HepG2 (cell line): ENCODE measurements at regions not wholly inside any gene's neighbourhood (a gene's known extent, or its start where the extent isn't known, plus 50 kb on each side); places are given as distances from the start of the nearest gene placed in this dataset.

Source experiments
- ATAC-seq: fragments of 200-7000 bp; cut with Tn5 transposase; 3 replicates; pipeline ENCODE4 v1.9.1; 2020; ENCODE audit warnings: mild to moderate bottlenecking, moderate library complexity
- BruUV-seq: library from RNA; stranded (reverse); fragments of 400-500 nt; replicated peaks from 2 replicates; lab custom pipeline; 2021; lab: Mats Ljungman, UMichigan
- CTCF ChIA-PET: fragments of 300-600 bp; formaldehyde crosslinking; extraction: SDS; loops from one replicate; lab custom pipeline; 2021; ENCODE audit warnings: low total read pairs, inconsistent platforms, low intra/inter-chr PET ratio; lab: Yijun Ruan, JAX
- POLR2A ChIA-PET: fragments of 350-600 bp; sonication (Branson Sonifier 250); formaldehyde crosslinking; loops from one replicate; lab custom pipeline; 2020; ENCODE audit warnings: antibody characterized with exemption, inconsistent platforms; lab: Yijun Ruan, JAX
- DNase-seq: peaks from one replicate; pipeline ENCODE4 v3.0.0-alpha.2; 2015; ENCODE audit warnings: low spot score
- FAIRE-seq: peaks from 3 replicates; lab custom pipeline; 2011; peaks lifted over from hg19 to GRCh38; lab: Jason Lieb, UNC
- H2AFZ ChIP-seq: one replicate; pipeline ENCODE4 v1.6.1; 2011; ENCODE audit warnings: low read length, inconsistent platforms
- H3K27ac ChIP-seq: fragments of 300-600 bp; 3 replicates; pipeline ENCODE4 v1.8.0; 2011; ENCODE audit warnings: mixed run types, mild to moderate bottlenecking, mixed read lengths, low read length, inconsistent platforms; ENCODE audit not compliant: insufficient read depth; ENCODE audit errors: extremely low read length
- H3K27me3 ChIP-seq, 2 experiments: fragments of 200-600 bp in 1 of 2; 2 replicates in 1 of 2; 3 replicates in 1 of 2; pipeline versions ENCODE4 v1.6.0 to v1.8.0; 2011; ENCODE audit warnings: low read length in 2 of 2, mild to moderate bottlenecking in 2 of 2, moderate library complexity in 2 of 2, inconsistent platforms in 1 of 2; ENCODE audit not compliant: insufficient read depth in 2 of 2, control insufficient read depth in 1 of 2
- H3K36me3 ChIP-seq, 2 experiments: fragments of 200-600 bp in 1 of 2; replicated peaks in 1 of 2; 2 replicates in 1 of 2; 3 replicates in 1 of 2; pipeline versions ENCODE4 v1.5.1 to v1.8.0; 2011; ENCODE audit warnings: low read length in 2 of 2, inconsistent platforms in 1 of 2; ENCODE audit not compliant: insufficient read depth in 2 of 2, control insufficient read depth in 1 of 2
- H3K4me1 ChIP-seq: 2 replicates; pipeline ENCODE4 v1.5.1; 2012; ENCODE audit warnings: low read length, inconsistent platforms; ENCODE audit not compliant: insufficient read depth
- H3K4me2 ChIP-seq: 2 replicates; pipeline ENCODE4 v1.6.0; 2011; ENCODE audit warnings: low read depth, low read length, inconsistent platforms
- H3K4me3 ChIP-seq, 3 experiments: fragments of 200-600 bp in 1 of 3; sonication (generic), shearing (Covaris generic) in 1 of 3; replicated peaks in 1 of 3; 2 replicates each; pipeline ENCODE4 v1.5.1; 2011 to 2016; ENCODE audit warnings: low read length in 3 of 3, inconsistent platforms in 2 of 3, low read depth in 2 of 3, mild to moderate bottlenecking in 2 of 3, control low read depth in 1 of 3, mixed read lengths in 1 of 3; ENCODE audit not compliant: insufficient read depth in 1 of 3
- H3K79me2 ChIP-seq: one replicate; pipeline ENCODE4 v1.6.1; 2011; ENCODE audit warnings: low read length, inconsistent platforms; ENCODE audit not compliant: insufficient read depth
- H3K9ac ChIP-seq: 2 replicates; pipeline ENCODE4 v1.6.0; 2011; ENCODE audit warnings: mild to moderate bottlenecking, low read depth, low read length, inconsistent platforms; ENCODE audit not compliant: insufficient read depth
- H3K9me3 ChIP-seq: 2 replicates; pipeline ENCODE4 v1.5.1; 2012; ENCODE audit warnings: mild to moderate bottlenecking, low read length
- H4K20me1 ChIP-seq: 2 replicates; pipeline ENCODE4 v1.6.0; 2011; ENCODE audit warnings: inconsistent platforms, mild to moderate bottlenecking, low read length, moderate library complexity; ENCODE audit not compliant: insufficient read depth
- HINFP ChIP-seq: sonication (generic); formaldehyde crosslinking; IDR thresholded peaks from 2 replicates; pipeline ENCODE4 v1.4.0; 2020; ENCODE audit warnings: low read depth, mild to moderate bottlenecking, missing genetic modification reagents
- KDM3A ChIP-seq: IDR thresholded peaks from 2 replicates; pipeline ENCODE4 v1.6.1; 2018; ENCODE audit warnings: low read depth, missing compliant biosample characterization
- MEF2D ChIP-seq: sonication (generic); formaldehyde crosslinking; IDR thresholded peaks from 2 replicates; pipeline ENCODE4 v1.5.1; 2020; ENCODE audit warnings: mild to moderate bottlenecking, missing genetic modification reagents
- PLRG1 ChIP-seq: fragments of 450-650 bp; conservative IDR thresholded peaks from 2 replicates; pipeline ENCODE4 v1.6.1; 2016
- SIN3A ChIP-seq: IDR thresholded peaks from 2 replicates; pipeline ENCODE4 v1.6.1; 2011; ENCODE audit warnings: low read depth, mild to moderate bottlenecking, control low read depth, low read length, borderline replicate concordance
- ZNF235 ChIP-seq: sonication (generic); formaldehyde crosslinking; IDR thresholded peaks from 2 replicates; pipeline ENCODE4 v1.8.1; 2023; ENCODE audit warnings: mild to moderate bottlenecking, missing genetic modification reagents, borderline replicate concordance
- ZNF589 ChIP-seq: sonication (generic); formaldehyde crosslinking; conservative IDR thresholded peaks from 2 replicates; pipeline ENCODE4 v1.8.0; 2022; ENCODE audit warnings: mild to moderate bottlenecking, moderate library complexity, missing genetic modification reagents
- ZNF629 ChIP-seq: sonication (generic); formaldehyde crosslinking; conservative IDR thresholded peaks from 2 replicates; pipeline ENCODE4 v1.5.0; 2020; ENCODE audit warnings: missing genetic modification reagents
- WGBS: methylation state at CpG from one replicate; pipeline ENCODE4 v1.1.6; 2017; ENCODE audit warnings: low lambda C conversion rate; 5-methylcytosine and 5-hydroxymethylcytosine counted together
- in situ Hi-C: cut with HindIII; loops from 2 replicates; pipeline ENCODE4 v1.10.0; 2017; ENCODE audit warnings: low pct_unique_long_range_greater_than_20kb; ENCODE audit not compliant: extremely low pct_ligation_motif_present
- intact Hi-C: fragments of 100-400 bp; cut with micrococcal nuclease; formaldehyde crosslinking; loops from one replicate; pipeline ENCODE4 v1.10.0; 2022; ENCODE audit not compliant: unreplicated experiment
- TF ChIP-seq, protein P1 (sequence below): sonication (generic); formaldehyde crosslinking; IDR thresholded peaks from 2 replicates; pipeline ENCODE4 v1.4.0; 2020; ENCODE audit warnings: missing genetic modification reagents
- TF ChIP-seq, protein P2 (sequence below): sonication (generic); formaldehyde crosslinking; IDR thresholded peaks from 2 replicates; pipeline ENCODE4 v1.9.0; 2021; ENCODE audit warnings: mild to moderate bottlenecking, missing genetic modification reagents

DNA sequence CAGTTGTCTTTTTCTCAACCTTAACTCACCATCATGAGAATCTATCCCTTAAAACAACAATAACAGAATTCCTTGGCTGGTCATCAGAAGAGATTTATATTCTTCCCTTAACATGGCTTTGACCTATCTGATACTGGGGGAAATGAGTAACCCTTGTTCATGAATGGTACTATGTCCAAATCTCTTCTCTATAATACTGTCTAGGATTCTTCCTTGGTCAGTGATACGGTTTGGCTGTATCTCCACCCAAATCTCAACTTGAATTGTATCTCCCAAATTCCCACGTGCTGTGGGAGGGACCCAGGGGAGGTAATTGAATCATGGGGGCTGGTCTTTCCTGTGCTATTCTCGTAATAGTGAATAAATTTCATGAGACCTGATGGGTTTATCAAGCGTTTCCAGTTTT is 282.0 kb upstream of the SIX2 start:
- in situ Hi-C loops (no loop called here), intact Hi-C loops (no loop called here)
- no TSS peak for BruUV-seq
- ATAC-seq (no peak), FAIRE-seq (no peak), DNase-seq (no peak)
- H2AFZ ChIP-seq = no peak overlapping the region
- H3K27me3 ChIP-seq = peaks cover 0 to 54% of the 10 kb centered on the region in 2 experiments; a peak in 4 of 5 replicates
- no peaks in the 10 kb centered on the region for H3K79me2 ChIP-seq
- no peaks in the 10 kb centered on the region for H3K36me3 ChIP-seq
- H3K9me3 ChIP-seq = no peaks in the 10 kb centered on the region
- no peaks in the 10 kb centered on the region for H4K20me1 ChIP-seq
- no peaks in the 10 kb centered on the region for H3K4me1 ChIP-seq
- H3K4me2 ChIP-seq = no peak overlapping the region
- no peak overlapping the region for H3K9ac ChIP-seq
- CTCF ChIA-PET = no interaction called here
- no peak overlapping the region for H3K4me3 ChIP-seq
- no peak overlapping the region for H3K27ac ChIP-seq
- POLR2A ChIA-PET = no interaction called here
- WGBS = 20% methylated on average over 4 of the region's 4 CpGs
- no peak for TF ChIP-seq KDM3A (CRISPR knock-in tag)
- TF ChIP-seq, protein P1, sequence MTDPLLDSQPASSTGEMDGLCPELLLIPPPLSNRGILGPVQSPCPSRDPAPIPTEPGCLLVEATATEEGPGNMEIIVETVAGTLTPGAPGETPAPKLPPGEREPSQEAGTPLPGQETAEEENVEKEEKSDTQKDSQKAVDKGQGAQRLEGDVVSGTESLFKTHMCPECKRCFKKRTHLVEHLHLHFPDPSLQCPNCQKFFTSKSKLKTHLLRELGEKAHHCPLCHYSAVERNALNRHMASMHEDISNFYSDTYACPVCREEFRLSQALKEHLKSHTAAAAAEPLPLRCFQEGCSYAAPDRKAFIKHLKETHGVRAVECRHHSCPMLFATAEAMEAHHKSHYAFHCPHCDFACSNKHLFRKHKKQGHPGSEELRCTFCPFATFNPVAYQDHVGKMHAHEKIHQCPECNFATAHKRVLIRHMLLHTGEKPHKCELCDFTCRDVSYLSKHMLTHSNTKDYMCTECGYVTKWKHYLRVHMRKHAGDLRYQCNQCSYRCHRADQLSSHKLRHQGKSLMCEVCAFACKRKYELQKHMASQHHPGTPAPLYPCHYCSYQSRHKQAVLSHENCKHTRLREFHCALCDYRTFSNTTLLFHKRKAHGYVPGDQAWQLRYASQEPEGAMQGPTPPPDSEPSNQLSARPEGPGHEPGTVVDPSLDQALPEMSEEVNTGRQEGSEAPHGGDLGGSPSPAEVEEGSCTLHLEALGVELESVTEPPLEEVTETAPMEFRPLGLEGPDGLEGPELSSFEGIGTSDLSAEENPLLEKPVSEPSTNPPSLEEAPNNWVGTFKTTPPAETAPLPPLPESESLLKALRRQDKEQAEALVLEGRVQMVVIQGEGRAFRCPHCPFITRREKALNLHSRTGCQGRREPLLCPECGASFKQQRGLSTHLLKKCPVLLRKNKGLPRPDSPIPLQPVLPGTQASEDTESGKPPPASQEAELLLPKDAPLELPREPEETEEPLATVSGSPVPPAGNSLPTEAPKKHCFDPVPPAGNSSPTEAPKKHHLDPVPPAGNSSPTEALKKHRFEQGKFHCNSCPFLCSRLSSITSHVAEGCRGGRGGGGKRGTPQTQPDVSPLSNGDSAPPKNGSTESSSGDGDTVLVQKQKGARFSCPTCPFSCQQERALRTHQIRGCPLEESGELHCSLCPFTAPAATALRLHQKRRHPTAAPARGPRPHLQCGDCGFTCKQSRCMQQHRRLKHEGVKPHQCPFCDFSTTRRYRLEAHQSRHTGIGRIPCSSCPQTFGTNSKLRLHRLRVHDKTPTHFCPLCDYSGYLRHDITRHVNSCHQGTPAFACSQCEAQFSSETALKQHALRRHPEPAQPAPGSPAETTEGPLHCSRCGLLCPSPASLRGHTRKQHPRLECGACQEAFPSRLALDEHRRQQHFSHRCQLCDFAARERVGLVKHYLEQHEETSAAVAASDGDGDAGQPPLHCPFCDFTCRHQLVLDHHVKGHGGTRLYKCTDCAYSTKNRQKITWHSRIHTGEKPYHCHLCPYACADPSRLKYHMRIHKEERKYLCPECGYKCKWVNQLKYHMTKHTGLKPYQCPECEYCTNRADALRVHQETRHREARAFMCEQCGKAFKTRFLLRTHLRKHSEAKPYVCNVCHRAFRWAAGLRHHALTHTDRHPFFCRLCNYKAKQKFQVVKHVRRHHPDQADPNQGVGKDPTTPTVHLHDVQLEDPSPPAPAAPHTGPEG (CRISPR knock-in tag) = no peak
- TF ChIP-seq ZNF235 (CRISPR knock-in tag) = no peak
- TF ChIP-seq ZNF629 (CRISPR knock-in tag) = no peak
- TF ChIP-seq SIN3A = no peak
- TF ChIP-seq ZNF589 (CRISPR knock-in tag) = no peak
- TF ChIP-seq, protein P2, sequence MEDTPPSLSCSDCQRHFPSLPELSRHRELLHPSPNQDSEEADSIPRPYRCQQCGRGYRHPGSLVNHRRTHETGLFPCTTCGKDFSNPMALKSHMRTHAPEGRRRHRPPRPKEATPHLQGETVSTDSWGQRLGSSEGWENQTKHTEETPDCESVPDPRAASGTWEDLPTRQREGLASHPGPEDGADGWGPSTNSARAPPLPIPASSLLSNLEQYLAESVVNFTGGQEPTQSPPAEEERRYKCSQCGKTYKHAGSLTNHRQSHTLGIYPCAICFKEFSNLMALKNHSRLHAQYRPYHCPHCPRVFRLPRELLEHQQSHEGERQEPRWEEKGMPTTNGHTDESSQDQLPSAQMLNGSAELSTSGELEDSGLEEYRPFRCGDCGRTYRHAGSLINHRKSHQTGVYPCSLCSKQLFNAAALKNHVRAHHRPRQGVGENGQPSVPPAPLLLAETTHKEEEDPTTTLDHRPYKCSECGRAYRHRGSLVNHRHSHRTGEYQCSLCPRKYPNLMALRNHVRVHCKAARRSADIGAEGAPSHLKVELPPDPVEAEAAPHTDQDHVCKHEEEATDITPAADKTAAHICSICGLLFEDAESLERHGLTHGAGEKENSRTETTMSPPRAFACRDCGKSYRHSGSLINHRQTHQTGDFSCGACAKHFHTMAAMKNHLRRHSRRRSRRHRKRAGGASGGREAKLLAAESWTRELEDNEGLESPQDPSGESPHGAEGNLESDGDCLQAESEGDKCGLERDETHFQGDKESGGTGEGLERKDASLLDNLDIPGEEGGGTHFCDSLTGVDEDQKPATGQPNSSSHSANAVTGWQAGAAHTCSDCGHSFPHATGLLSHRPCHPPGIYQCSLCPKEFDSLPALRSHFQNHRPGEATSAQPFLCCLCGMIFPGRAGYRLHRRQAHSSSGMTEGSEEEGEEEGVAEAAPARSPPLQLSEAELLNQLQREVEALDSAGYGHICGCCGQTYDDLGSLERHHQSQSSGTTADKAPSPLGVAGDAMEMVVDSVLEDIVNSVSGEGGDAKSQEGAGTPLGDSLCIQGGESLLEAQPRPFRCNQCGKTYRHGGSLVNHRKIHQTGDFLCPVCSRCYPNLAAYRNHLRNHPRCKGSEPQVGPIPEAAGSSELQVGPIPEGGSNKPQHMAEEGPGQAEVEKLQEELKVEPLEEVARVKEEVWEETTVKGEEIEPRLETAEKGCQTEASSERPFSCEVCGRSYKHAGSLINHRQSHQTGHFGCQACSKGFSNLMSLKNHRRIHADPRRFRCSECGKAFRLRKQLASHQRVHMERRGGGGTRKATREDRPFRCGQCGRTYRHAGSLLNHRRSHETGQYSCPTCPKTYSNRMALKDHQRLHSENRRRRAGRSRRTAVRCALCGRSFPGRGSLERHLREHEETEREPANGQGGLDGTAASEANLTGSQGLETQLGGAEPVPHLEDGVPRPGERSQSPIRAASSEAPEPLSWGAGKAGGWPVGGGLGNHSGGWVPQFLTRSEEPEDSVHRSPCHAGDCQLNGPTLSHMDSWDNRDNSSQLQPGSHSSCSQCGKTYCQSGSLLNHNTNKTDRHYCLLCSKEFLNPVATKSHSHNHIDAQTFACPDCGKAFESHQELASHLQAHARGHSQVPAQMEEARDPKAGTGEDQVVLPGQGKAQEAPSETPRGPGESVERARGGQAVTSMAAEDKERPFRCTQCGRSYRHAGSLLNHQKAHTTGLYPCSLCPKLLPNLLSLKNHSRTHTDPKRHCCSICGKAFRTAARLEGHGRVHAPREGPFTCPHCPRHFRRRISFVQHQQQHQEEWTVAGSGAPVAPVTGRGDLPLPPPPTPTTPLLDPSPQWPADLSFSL (CRISPR knock-in tag) = no peak
- no peak for TF ChIP-seq HINFP
- TF ChIP-seq PLRG1 = no peak
- TF ChIP-seq MEF2D (CRISPR knock-in tag) = no peak
